ENCODE measurements at regions not wholly inside any gene's neighbourhood (a gene's known extent, or its start where the extent isn't known, plus 50 kb on each side); places are given as distances from the start of the nearest gene placed in this dataset.

GRCh38 chr16:79449067-79449769 is 151.3 kb downstream of the MAF start:
- no peak for DNase-seq (ENCODE audit: low spot score)
- in situ Hi-C loops (cut with MboI; ENCODE audit: low pct_unique_long_range_greater_than_20kb, low sequenced_read_pairs, unreplicated experiment), result no loop called here
- no peak for TF ChIP-seq CTCF (IDR thresholded peaks at IDR 0.05; ENCODE audit: extremely low read depth, insufficient read depth, missing control alignments)

GRCh38 chr16:79444572-79444971 is 156.0 kb downstream of the MAF start:
- DNase-seq (ENCODE audit: low spot score), result no peak
- in situ Hi-C loops (cut with MboI; ENCODE audit: low pct_unique_long_range_greater_than_20kb, low sequenced_read_pairs, unreplicated experiment), result no loop called here
- no peak for TF ChIP-seq CTCF (IDR thresholded peaks at IDR 0.05; ENCODE audit: extremely low read depth, insufficient read depth, missing control alignments)

- in situ Hi-C loops (cut with MboI; ENCODE audit: low pct_unique_long_range_greater_than_20kb, low sequenced_read_pairs, unreplicated experiment), result no loop called here
- no peak for TF ChIP-seq CTCF (IDR thresholded peaks at IDR 0.05; ENCODE audit: extremely low read depth, insufficient read depth, missing control alignments)
- no peak for DNase-seq (ENCODE audit: low spot score)
These were observed 160.6 kb downstream of the MAF start for GRCh38 chr16:79439901-79440300.

- no peak for DNase-seq (ENCODE audit: low spot score)
- no peak for TF ChIP-seq CTCF (IDR thresholded peaks at IDR 0.05; ENCODE audit: extremely low read depth, insufficient read depth, missing control alignments)
- in situ Hi-C loops (cut with MboI; ENCODE audit: low pct_unique_long_range_greater_than_20kb, low sequenced_read_pairs, unreplicated experiment), result no loop called here
These were observed 162.5 kb downstream of the MAF start for GRCh38 chr16:79437764-79438751.

GRCh38 chr16:79436885-79437284 is 163.7 kb downstream of the MAF start:
- DNase-seq (ENCODE audit: low spot score), result no peak
- TF ChIP-seq CTCF (IDR thresholded peaks at IDR 0.05; ENCODE audit: extremely low read depth, insufficient read depth, missing control alignments), result no peak
- in situ Hi-C loops (cut with MboI; ENCODE audit: low pct_unique_long_range_greater_than_20kb, low sequenced_read_pairs, unreplicated experiment), result no loop called here

GRCh38 chr16:79434771-79435170 is 165.8 kb downstream of the MAF start:
- TF ChIP-seq CTCF (IDR thresholded peaks at IDR 0.05; ENCODE audit: extremely low read depth, insufficient read depth, missing control alignments), result no peak
- no peak for DNase-seq (ENCODE audit: low spot score)
- in situ Hi-C loops (cut with MboI; ENCODE audit: low pct_unique_long_range_greater_than_20kb, low sequenced_read_pairs, unreplicated experiment), result no loop called here

Measured in GM13977 (cell line).